ENCODE measurements at regions not wholly inside any gene's neighbourhood (a gene's known extent, or its start where the extent isn't known, plus 50 kb on each side); places are given as distances from the start of the nearest gene placed in this dataset.
A peak's percentile ranks its signal among the peaks of the same experiment; 100 is the strongest.

GRCh38 chr17:72479113-72479512 is 358.3 kb downstream of the SOX9 start:
- no peak for DNase-seq

- no peak for DNase-seq
Measured at GRCh38 chr17:72481572-72481971, 360.8 kb downstream of the SOX9 start.

GRCh38 chr17:72485596-72485995 is 364.8 kb downstream of the SOX9 start:
- DNase-seq, result no peak

GRCh38 chr17:72486806-72487205 is 366.0 kb downstream of the SOX9 start:
- no peak for DNase-seq

GRCh38 chr17:72487731-72488494 is 367.1 kb downstream of the SOX9 start:
- peak; percentile 7 to 35 for DNase-seq

GRCh38 chr17:72488555-72489271 is 367.9 kb downstream of the SOX9 start:
- peak; percentile 76 to 94 for DNase-seq

GRCh38 chr17:72489272-72489641 is 368.4 kb downstream of the SOX9 start:
- DNase-seq, result no peak

- no peak for DNase-seq
Measured at GRCh38 chr17:72491102-72491501, 370.3 kb downstream of the SOX9 start.

- no peak for DNase-seq
Measured at GRCh38 chr17:72492494-72492893, 371.7 kb downstream of the SOX9 start.

- no peak for DNase-seq
Measured at GRCh38 chr17:72492941-72493340, 372.1 kb downstream of the SOX9 start.

- no peak for DNase-seq
Measured at GRCh38 chr17:72494566-72494965, 373.7 kb downstream of the SOX9 start.

GRCh38 chr17:72496461-72496860 is 375.6 kb downstream of the SOX9 start:
- DNase-seq, result no peak

GRCh38 chr17:72497915-72498314 is 377.1 kb downstream of the SOX9 start:
- DNase-seq, result no peak

- DNase-seq, result peak in 1 of 2 experiments; percentile 51
Measured at GRCh38 chr17:72498364-72499210, 377.8 kb downstream of the SOX9 start.

GRCh38 chr17:72501404-72502370 is 380.9 kb downstream of the SOX9 start:
- peak; percentile 51 to 82 for DNase-seq

GRCh38 chr17:72502371-72503341 is 381.8 kb downstream of the SOX9 start:
- no peak for DNase-seq

GRCh38 chr17:72503556-72503955 is 382.7 kb downstream of the SOX9 start:
- no peak for DNase-seq

GRCh38 chr17:72504783-72505182 is 384.0 kb downstream of the SOX9 start:
- no peak for DNase-seq

GRCh38 chr17:72506773-72507172 is 386.0 kb downstream of the SOX9 start:
- DNase-seq, result no peak

GRCh38 chr17:72507370-72507769 is 386.6 kb downstream of the SOX9 start:
- no peak for DNase-seq

Data from NCI-H2081 (cell line).